PC-9 (cell line): ENCODE measurements at regions not wholly inside any gene's neighbourhood (a gene's known extent, or its start where the extent isn't known, plus 50 kb on each side); places are given as distances from the start of the nearest gene placed in this dataset.
"Not testable (repeated sequence)": the region's sequence is repeated elsewhere in the genome, so short reads cannot be mapped to it uniquely, and the experiment has no call there.

Experiments used
- BruUV-seq: library from RNA; stranded (reverse); fragments of 400-500 nt; replicated peaks from 2 replicates; lab custom pipeline; 2021; lab: Mats Ljungman, UMichigan
- CTCF ChIA-PET: fragments of 300-600 bp; sonication (Branson Sonifier 250); formaldehyde crosslinking; loops from one replicate; lab custom pipeline; 2022; ENCODE audit warnings: antibody characterized with exemption; lab: Charles Lee
- POLR2A ChIA-PET: fragments of 300-600 bp; sonication (Branson Sonifier 250); formaldehyde crosslinking; loops from one replicate; lab custom pipeline; 2022; ENCODE audit warnings: antibody characterized with exemption; ENCODE audit not compliant: unreplicated experiment; lab: Charles Lee
- DNase-seq, 2 experiments: peaks; one replicate each; pipeline versions ENCODE4 v3.0.0 to v3.0.0-alpha.2; 2015 to 2022; ENCODE audit warnings: mixed read lengths in 1 of 2
- H2AFZ ChIP-seq: fragments of 200-600 bp; sonication (generic); 2 replicates; pipeline ENCODE4 v1.8.1; 2017; ENCODE audit warnings: antibody characterized with exemption
- H3F3A ChIP-seq: fragments of 200-600 bp; sonication (generic); 2 replicates; pipeline ENCODE4 v1.8.1; 2017; ENCODE audit warnings: antibody characterized with exemption, mild to moderate bottlenecking, low read depth; ENCODE audit not compliant: insufficient read depth
- H3K27ac ChIP-seq: fragments of 200-600 bp; sonication (generic); 2 replicates; pipeline ENCODE4 v1.6.1; 2016; ENCODE audit warnings: mixed run types
- H3K27me3 ChIP-seq: fragments of 200-600 bp; sonication (generic); 2 replicates; pipeline ENCODE4 v1.6.1; 2016; ENCODE audit warnings: low read depth, mixed run types; ENCODE audit not compliant: insufficient read depth
- H3K36me3 ChIP-seq: fragments of 200-600 bp; sonication (generic); 2 replicates; pipeline ENCODE4 v1.6.1; 2016; ENCODE audit warnings: low read depth, mixed run types
- H3K4me1 ChIP-seq: fragments of 200-600 bp; sonication (generic); replicated peaks from 2 replicates; pipeline ENCODE4 v1.6.1; 2016; ENCODE audit warnings: mixed run types; ENCODE audit not compliant: insufficient read depth
- H3K4me2 ChIP-seq: fragments of 200-600 bp; sonication (generic); 2 replicates; pipeline ENCODE4 v1.6.1; 2017; ENCODE audit warnings: mixed run types
- H3K4me3 ChIP-seq: fragments of 200-600 bp; sonication (generic); 2 replicates; pipeline ENCODE4 v1.6.1; 2016; ENCODE audit warnings: mixed run types
- H3K79me2 ChIP-seq: fragments of 200-600 bp; sonication (generic); 2 replicates; pipeline ENCODE4 v1.6.1; 2017; ENCODE audit warnings: low read depth, mixed run types
- H3K9me2 ChIP-seq: fragments of 200-600 bp; sonication (generic); 2 replicates; pipeline ENCODE4 v1.8.1; 2017; ENCODE audit warnings: mild to moderate bottlenecking; ENCODE audit not compliant: insufficient read depth
- H3K9me3 ChIP-seq: fragments of 200-600 bp; sonication (generic); 2 replicates; pipeline ENCODE4 v1.8.1; 2016; ENCODE audit warnings: low read depth; ENCODE audit not compliant: insufficient read depth
- H4K20me1 ChIP-seq: fragments of 200-600 bp; sonication (generic); 2 replicates; pipeline ENCODE4 v1.8.1; 2017; ENCODE audit not compliant: insufficient read depth
- CTCF ChIP-seq: fragments of 200-600 bp; sonication (generic); conservative IDR thresholded peaks from 2 replicates; pipeline ENCODE4 v1.6.1; 2017; ENCODE audit warnings: mixed run types, antibody characterized with exemption, mild to moderate bottlenecking, moderate library complexity
- EZH2 ChIP-seq: fragments of 200-600 bp; sonication (generic); IDR thresholded peaks from 2 replicates; pipeline ENCODE4 v1.8.0; 2017; ENCODE audit warnings: antibody characterized with exemption, low read depth
- intact Hi-C: fragments of 100-400 bp; cut with micrococcal nuclease; formaldehyde crosslinking; loops from one replicate; pipeline ENCODE4 v1.10.0; 2022; ENCODE audit not compliant: unreplicated experiment

- TF ChIP-seq EZH2 (no peak), CTCF (no peak)
- no peak overlapping the region for H3K27ac ChIP-seq
- no TSS peak for BruUV-seq
- H3K4me2 ChIP-seq = no peak overlapping the region
- intact Hi-C loops = no loop called here
- CTCF ChIA-PET = no interaction called here
- H3K27me3 ChIP-seq = no peaks in the 10 kb centered on the region
- H3K4me3 ChIP-seq = no peak overlapping the region
- H3K9me2 ChIP-seq = no peaks in the 10 kb centered on the region; the same call in 1 of the 2 replicates
- no peak for DNase-seq
- H2AFZ ChIP-seq = no peak overlapping the region
- H3K79me2 ChIP-seq = no peaks in the 10 kb centered on the region
- POLR2A ChIA-PET = no interaction called here
- no peaks in the 10 kb centered on the region; the same call in 1 of the 2 replicates for H3K9me3 ChIP-seq
- no peaks in the 10 kb centered on the region for H3F3A ChIP-seq
- no peaks in the 10 kb centered on the region for H3K36me3 ChIP-seq
- H3K4me1 ChIP-seq = no peaks in the 10 kb centered on the region
- no peaks in the 10 kb centered on the region for H4K20me1 ChIP-seq
Observed at GRCh38 chr4:138389976-138390685, 148.0 kb upstream of the SLC7A11 start.

- Histone ChIP-seq H3K79me2 (no peaks in the 10 kb centered on the region), H3K4me3 (no peak overlapping the region), H3K9me3 (0 out of 2 replicates have a peak, but pooled peaks cover 2% of the 10 kb centered on the region), H3F3A (no peaks in the 10 kb centered on the region), H3K9me2 (no peaks in the 10 kb centered on the region), H3K36me3 (no peaks in the 10 kb centered on the region), H3K4me2 (no peak overlapping the region), H4K20me1 (no peaks in the 10 kb centered on the region), H3K27ac (no peak overlapping the region), H3K4me1 (no peaks in the 10 kb centered on the region), H2AFZ (no peak overlapping the region), H3K27me3 (no peaks in the 10 kb centered on the region)
- TF ChIP-seq EZH2 (no peak), CTCF (no peak)
- no TSS peak for BruUV-seq
- ChIA-PET POLR2A (interaction anchor here (0.7 kb wide), 1 partner anchor 245 kb away, joined by 3 read pairs; no protein-coding TSS in a partner anchor), CTCF (no interaction called here)
- DNase-seq = no peak
- intact Hi-C loops = no loop called here
Observed at GRCh38 chr4:138374947-138375346, 132.8 kb upstream of the SLC7A11 start.

- POLR2A ChIA-PET = no interaction called here
- CTCF ChIA-PET = no interaction called here
- Histone ChIP-seq H3K36me3 (no peaks in the 10 kb centered on the region), H3K27me3 (no peaks in the 10 kb centered on the region), H3K27ac (no peak overlapping the region), H3K4me3 (no peak overlapping the region), H4K20me1 (no peaks in the 10 kb centered on the region), H3K4me1 (no peaks in the 10 kb centered on the region), H3K9me3 (no peaks in the 10 kb centered on the region), H3K9me2 (no peaks in the 10 kb centered on the region), H3K79me2 (no peaks in the 10 kb centered on the region), H2AFZ (no peak overlapping the region), H3K4me2 (no peak overlapping the region), H3F3A (no peaks in the 10 kb centered on the region)
- DNase-seq = no peak
- BruUV-seq = no TSS peak
- TF ChIP-seq CTCF (no peak), EZH2 (no peak)
- intact Hi-C loops = no loop called here
Observed at GRCh38 chr4:138367942-138368341, 125.8 kb upstream of the SLC7A11 start.

GRCh38 chr4:138352446-138352845 is 110.3 kb upstream of the SLC7A11 start:
- H4K20me1 ChIP-seq, H3K27ac ChIP-seq, intact Hi-C loops, H3K79me2 ChIP-seq, H3K4me3 ChIP-seq, H2AFZ ChIP-seq, DNase-seq, H3K9me2 ChIP-seq, H3K27me3 ChIP-seq, BruUV-seq, H3F3A ChIP-seq, H3K4me1 ChIP-seq, H3K4me2 ChIP-seq, POLR2A ChIA-PET, CTCF ChIA-PET, H3K9me3 ChIP-seq, H3K36me3 ChIP-seq: not testable (repeated sequence)
